Astrocyte of the spinal cord (primary cell): ENCODE measurements at regions not wholly inside any gene's neighbourhood (a gene's known extent, or its start where the extent isn't known, plus 50 kb on each side); places are given as distances from the start of the nearest gene placed in this dataset.

ENCODE experiments used
- DNase-seq: peaks from one replicate; pipeline ENCODE4 v3.0.0; 2011; ENCODE audit warnings: low read depth, low spot score
- H3K4me3 ChIP-seq: 2 replicates; pipeline ENCODE4 v1.5.1; 2011; ENCODE audit warnings: low read depth, mild to moderate bottlenecking, low read length, moderate library complexity
- in situ Hi-C: cut with HindIII; loops from 2 replicates; pipeline ENCODE4 v1.10.0; 2017; ENCODE audit warnings: low sequenced_read_pairs
- TF ChIP-seq, protein P1 (sequence below): IDR thresholded peaks from 2 replicates; pipeline ENCODE4 v1.5.1; 2012; ENCODE audit warnings: low read depth, mild to moderate bottlenecking, low read length, inconsistent platforms

DNA sequence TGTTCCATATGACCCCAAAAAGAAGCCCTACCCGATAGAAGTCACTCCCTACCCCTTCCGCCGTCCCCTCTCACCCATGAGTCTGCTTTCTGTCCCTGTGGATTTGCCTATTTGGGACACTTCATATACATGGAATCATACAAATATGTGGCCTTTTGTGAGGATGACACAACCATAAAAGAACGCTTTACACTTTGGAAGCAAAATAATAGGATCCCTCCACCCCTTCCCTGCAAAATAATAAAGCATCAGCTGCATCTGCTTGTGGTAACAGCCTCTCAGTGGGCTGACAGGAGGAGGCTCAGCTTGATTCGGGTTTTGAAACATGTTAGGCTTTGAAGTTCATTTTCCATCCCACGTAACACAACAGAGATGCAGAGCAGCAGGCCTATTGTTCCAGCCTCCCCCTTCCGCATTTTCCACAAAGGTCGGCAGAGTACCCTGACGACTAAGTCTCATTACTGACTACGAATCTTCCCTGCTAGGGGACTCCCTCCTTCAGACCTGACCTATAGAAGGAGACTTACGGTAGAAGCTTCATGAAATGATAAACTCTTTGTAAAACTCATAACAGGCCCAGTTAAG, 99.1 kb downstream of the ALDH8A1 start:
- TF ChIP-seq, protein P1, sequence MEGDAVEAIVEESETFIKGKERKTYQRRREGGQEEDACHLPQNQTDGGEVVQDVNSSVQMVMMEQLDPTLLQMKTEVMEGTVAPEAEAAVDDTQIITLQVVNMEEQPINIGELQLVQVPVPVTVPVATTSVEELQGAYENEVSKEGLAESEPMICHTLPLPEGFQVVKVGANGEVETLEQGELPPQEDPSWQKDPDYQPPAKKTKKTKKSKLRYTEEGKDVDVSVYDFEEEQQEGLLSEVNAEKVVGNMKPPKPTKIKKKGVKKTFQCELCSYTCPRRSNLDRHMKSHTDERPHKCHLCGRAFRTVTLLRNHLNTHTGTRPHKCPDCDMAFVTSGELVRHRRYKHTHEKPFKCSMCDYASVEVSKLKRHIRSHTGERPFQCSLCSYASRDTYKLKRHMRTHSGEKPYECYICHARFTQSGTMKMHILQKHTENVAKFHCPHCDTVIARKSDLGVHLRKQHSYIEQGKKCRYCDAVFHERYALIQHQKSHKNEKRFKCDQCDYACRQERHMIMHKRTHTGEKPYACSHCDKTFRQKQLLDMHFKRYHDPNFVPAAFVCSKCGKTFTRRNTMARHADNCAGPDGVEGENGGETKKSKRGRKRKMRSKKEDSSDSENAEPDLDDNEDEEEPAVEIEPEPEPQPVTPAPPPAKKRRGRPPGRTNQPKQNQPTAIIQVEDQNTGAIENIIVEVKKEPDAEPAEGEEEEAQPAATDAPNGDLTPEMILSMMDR: no peak
- in situ Hi-C loops: no loop called here
- peak; percentile 78 for DNase-seq
- no peak overlapping the region for H3K4me3 ChIP-seq

DNA sequence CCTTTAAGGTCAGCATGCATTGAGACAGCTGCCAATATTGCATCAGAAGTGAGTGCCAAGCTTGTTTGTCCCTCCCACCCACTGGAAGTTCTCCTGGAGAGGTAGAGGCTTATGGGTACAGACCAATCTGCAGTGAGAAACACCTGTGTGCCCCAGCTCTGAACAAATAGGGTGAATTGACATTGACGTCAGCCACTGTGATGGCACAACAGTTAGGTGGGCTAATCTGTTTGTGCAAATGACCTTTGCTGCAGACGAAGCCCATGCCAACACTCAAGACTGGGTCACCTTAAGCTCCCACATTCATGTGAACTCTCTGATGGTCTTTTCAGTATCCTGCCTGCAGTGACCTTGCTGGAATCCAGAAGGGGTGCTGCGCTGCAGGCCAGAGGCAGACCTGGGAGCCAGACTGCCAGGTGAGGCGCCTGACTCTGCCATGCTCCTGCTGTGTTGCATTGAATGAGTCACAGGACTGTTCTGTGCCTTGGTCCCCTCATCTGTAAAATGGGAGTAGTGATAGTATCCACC, 99.9 kb downstream of the ALDH8A1 start:
- TF ChIP-seq, protein P1: no peak
- DNase-seq: no peak
- no peak overlapping the region for H3K4me3 ChIP-seq
- in situ Hi-C loops: no loop called here

DNA sequence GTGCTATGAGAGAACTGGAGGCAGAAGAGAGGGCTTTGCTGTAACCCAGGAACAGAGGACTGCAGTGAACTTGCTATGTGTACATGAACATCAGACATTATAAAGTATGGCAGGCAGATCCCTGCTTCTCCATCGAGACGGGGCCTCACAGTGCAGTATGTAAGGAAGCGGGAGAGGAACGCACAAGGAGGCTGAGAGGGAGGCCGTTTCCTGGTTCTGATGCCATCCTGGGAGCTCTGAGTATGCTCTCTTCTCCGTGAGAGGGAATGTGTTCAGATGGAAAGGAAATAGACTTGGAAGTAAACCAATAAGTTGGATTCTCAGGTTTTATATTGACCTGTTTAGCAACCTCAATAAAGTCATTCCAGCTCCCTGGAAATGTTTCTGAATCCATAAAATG, 101.8 kb downstream of the ALDH8A1 start:
- TF ChIP-seq, protein P1: no peak

DNA sequence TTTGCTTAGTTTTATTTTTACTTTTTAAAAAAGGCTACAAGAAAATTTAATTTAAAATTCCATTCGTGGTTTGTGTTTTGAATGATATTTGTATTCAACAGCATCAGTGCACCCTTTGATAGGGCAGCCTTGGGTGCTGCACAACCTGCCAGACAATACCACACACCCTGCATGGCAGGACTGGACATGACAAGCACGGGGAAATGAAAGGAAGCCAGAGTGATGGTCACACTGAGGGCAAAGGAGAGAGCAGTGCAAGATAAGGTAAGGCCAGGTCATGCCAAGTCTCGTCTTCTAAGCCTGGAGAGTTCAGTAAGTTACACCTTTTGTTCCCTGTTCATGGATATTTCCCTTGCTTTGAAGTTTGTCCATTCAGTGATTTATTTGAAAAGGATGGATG, 103.0 kb downstream of the ALDH8A1 start:
- TF ChIP-seq, protein P1: no peak
- H3K4me3 ChIP-seq: no peak overlapping the region
- no peak for DNase-seq
- in situ Hi-C loops: no loop called here

More for the DNA sequence above, 101.8 kb downstream of the ALDH8A1 start:
- in situ Hi-C loops: no loop called here
- no peak for DNase-seq
- H3K4me3 ChIP-seq: no peak overlapping the region

DNA sequence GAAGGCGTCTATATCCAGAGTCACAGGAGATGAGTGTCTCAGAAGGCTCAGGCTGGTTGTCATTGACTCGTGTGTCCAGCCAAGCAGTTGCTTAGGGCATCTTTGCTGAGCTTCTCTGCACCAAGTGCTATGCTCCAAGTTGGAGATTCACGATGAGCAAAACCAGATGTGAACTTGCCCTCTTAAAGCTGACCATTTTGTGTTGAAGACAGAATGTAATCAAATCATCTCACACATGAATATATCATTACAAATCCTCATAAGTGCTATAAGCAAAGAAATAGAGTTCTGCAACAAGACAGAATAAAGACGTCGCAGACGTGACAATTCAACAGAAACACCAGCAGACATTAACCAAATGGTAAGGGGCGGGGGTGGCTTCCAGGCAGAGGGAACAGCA, 103.9 kb downstream of the ALDH8A1 start:
- no peak overlapping the region for H3K4me3 ChIP-seq
- in situ Hi-C loops: no loop called here
- TF ChIP-seq, protein P1: no peak
- no peak for DNase-seq

DNA sequence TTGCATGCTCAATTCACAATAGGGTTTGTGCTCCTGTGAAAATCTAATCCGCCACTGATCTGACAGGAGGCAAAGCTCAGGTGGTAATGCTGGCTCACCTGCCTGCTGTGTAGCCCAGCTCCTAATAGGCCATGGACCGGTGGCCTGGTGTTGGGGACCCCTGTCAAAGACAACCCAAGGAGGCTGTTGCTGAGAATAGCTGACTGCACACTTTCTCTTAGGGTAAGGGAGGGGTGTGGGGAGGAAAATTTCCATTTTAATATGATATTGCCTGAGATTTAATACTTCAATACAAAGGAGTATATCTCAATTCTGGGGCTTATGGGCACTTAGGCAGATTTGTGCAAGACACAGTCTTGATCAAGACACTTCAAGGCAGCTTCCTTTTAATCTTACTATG, 105.8 kb downstream of the ALDH8A1 start:
- DNase-seq: no peak
- in situ Hi-C loops: no loop called here
- TF ChIP-seq, protein P1: no peak

More for the DNA sequence above, 105.8 kb downstream of the ALDH8A1 start:
- no peak overlapping the region for H3K4me3 ChIP-seq
